GM21619 (cell line): ENCODE measurements at regions not wholly inside any gene's neighbourhood (a gene's known extent, or its start where the extent isn't known, plus 50 kb on each side); places are given as distances from the start of the nearest gene placed in this dataset.

Source experiments
- ATAC-seq: cut with Tn5 transposase; IDR thresholded peaks from one replicate; pipeline ENCODE4 v1.9.1; 2021; ENCODE audit not compliant: unreplicated experiment

GRCh38 chr4:18844726-18845125, 823.2 kb upstream of the LCORL start:
- no peak for ATAC-seq

GRCh38 chr4:18842431-18842830, 820.9 kb upstream of the LCORL start:
- ATAC-seq: no peak

- ATAC-seq: no peak
Observed at GRCh38 chr4:18840481-18840880, 818.9 kb upstream of the LCORL start.

GRCh38 chr4:18816228-18816895, 794.8 kb upstream of the LCORL start:
- no peak for ATAC-seq

GRCh38 chr4:18815779-18816173, 794.2 kb upstream of the LCORL start:
- no peak for ATAC-seq

GRCh38 chr4:18815081-18815778, 793.7 kb upstream of the LCORL start:
- ATAC-seq: no peak

GRCh38 chr4:18813771-18814170, 792.2 kb upstream of the LCORL start:
- ATAC-seq: no peak

- ATAC-seq: no peak
Observed at GRCh38 chr4:18813055-18813454, 791.5 kb upstream of the LCORL start.

GRCh38 chr4:18803781-18804180, 782.2 kb upstream of the LCORL start:
- no peak for ATAC-seq

- ATAC-seq: no peak
Observed at GRCh38 chr4:18798123-18798522, 776.6 kb upstream of the LCORL start.

- no peak for ATAC-seq
Observed at GRCh38 chr4:18795794-18796193, 774.2 kb upstream of the LCORL start.

GRCh38 chr4:18777190-18777930, 755.8 kb upstream of the LCORL start:
- no peak for ATAC-seq

GRCh38 chr4:18767921-18768320, 746.4 kb upstream of the LCORL start:
- ATAC-seq: no peak

- ATAC-seq: no peak
Observed at GRCh38 chr4:18756671-18757070, 735.1 kb upstream of the LCORL start.

GRCh38 chr4:18754180-18754579, 732.6 kb upstream of the LCORL start:
- ATAC-seq: no peak

GRCh38 chr4:18751083-18751482, 729.5 kb upstream of the LCORL start:
- ATAC-seq: no peak

- ATAC-seq: no peak
Observed at GRCh38 chr4:18749391-18749790, 727.8 kb upstream of the LCORL start.

- no peak for ATAC-seq
Observed at GRCh38 chr4:18736551-18736950, 715.0 kb upstream of the LCORL start.

GRCh38 chr4:18735740-18736268, 714.2 kb upstream of the LCORL start:
- ATAC-seq: no peak

- no peak for ATAC-seq
Observed at GRCh38 chr4:18734405-18734804, 712.9 kb upstream of the LCORL start.

GRCh38 chr4:18733961-18734360, 712.4 kb upstream of the LCORL start:
- ATAC-seq: no peak

- no peak for ATAC-seq
Observed at GRCh38 chr4:18722748-18723191, 701.2 kb upstream of the LCORL start.
